ENCODE measurements at regions not wholly inside any gene's neighbourhood (a gene's known extent, or its start where the extent isn't known, plus 50 kb on each side); places are given as distances from the start of the nearest gene placed in this dataset.

DNA sequence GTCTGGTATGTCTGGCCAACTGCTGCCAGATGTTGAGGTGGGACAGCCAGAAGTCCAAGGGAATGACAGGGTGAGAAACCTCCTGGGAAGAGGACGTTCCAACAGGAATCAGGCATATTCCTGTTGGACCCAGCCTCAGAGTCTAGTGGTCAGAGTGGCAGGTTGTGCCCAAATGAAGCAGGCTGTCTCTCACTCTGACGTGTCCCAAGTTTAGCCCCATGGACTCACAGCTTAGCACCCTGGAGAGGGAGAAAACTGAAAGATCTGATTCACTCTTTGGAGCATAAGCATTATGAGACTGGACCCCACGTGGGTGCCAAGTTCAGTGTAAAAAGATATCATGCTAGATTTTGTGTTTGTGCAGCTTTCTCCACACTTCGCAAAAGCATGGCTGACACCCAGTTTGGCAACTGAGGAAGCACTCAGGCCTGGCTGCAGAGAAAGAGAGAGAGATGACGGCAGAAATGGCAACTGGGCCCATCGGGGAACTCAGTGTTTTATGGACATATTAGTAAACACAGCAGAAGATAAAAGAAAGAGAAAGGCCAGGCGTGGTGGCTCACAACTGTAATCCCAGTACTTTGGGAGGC, 88.2 kb upstream of the LMCD1 start:
- Histone ChIP-seq H3K79me1 (ENCODE audit: low read depth in 1 of 2, low read length in 2 of 2) (no peaks in the 10 kb centered on the region), H3K23ac (ENCODE audit: low read depth, low read length) (no peak overlapping the region), H2AK9ac (replicated peaks; ENCODE audit: low read depth, low read length, poor library complexity) (no peak overlapping the region), H3K14ac (replicated peaks; ENCODE audit: low read depth, low read length) (no peak overlapping the region), H4K8ac (ENCODE audit: low read depth in 2 of 2, low read length in 2 of 2) (no peak overlapping the region), H2BK5ac (ENCODE audit: low read depth, low read length, poor library complexity, severe bottlenecking) (no peak overlapping the region), H2BK15ac (ENCODE audit: low read depth, low read length) (no peak overlapping the region), H2BK120ac (ENCODE audit: low read depth, low read length) (no peak overlapping the region), H2AFZ (replicated peaks; ENCODE audit: low read length, poor library complexity) (no peak overlapping the region), H3K9me3 (ENCODE audit: control insufficient read depth, insufficient read depth, low read length) (no peaks in the 10 kb centered on the region), H3K4me3 (ENCODE audit: insufficient read depth, low read depth, low read length) (no peak overlapping the region), H3K4me1 (ENCODE audit: control insufficient read depth, insufficient read depth, low read length) (no peaks in the 10 kb centered on the region), H2BK20ac (ENCODE audit: low read depth, low read length) (no peak overlapping the region), H3K56ac (ENCODE audit: extremely low read depth, insufficient read depth, low read length) (no peak overlapping the region), H3K9ac (ENCODE audit: low read depth, low read length) (no peak overlapping the region), H4K20me1 (ENCODE audit: insufficient read depth, low read length) (no peaks in the 10 kb centered on the region), H4K91ac (ENCODE audit: insufficient read depth, low read depth, low read length) (no peak overlapping the region), H3K18ac (ENCODE audit: low read depth, low read length) (no peak overlapping the region), H3K9me1 (ENCODE audit: insufficient read depth, low read length) (no peaks in the 10 kb centered on the region), H3K27ac (ENCODE audit: insufficient read depth, low read length) (no peak overlapping the region), H4K5ac (ENCODE audit: low read depth, low read length) (no peak overlapping the region), H3K36me3 (ENCODE audit: control insufficient read depth, insufficient read depth, low read length) (no peaks in the 10 kb centered on the region), H2AK5ac (ENCODE audit: low read depth, low read length) (no peak overlapping the region), H3K27me3 (ENCODE audit: control insufficient read depth, insufficient read depth, low read length) (peaks cover 5% of the 10 kb centered on the region; the same call in 1 of the 2 replicates), H3K4me2 (ENCODE audit: low read depth, low read length) (no peak overlapping the region), H3K4ac (ENCODE audit: low read depth, low read length) (no peak overlapping the region)
- TF ChIP-seq, protein P1, sequence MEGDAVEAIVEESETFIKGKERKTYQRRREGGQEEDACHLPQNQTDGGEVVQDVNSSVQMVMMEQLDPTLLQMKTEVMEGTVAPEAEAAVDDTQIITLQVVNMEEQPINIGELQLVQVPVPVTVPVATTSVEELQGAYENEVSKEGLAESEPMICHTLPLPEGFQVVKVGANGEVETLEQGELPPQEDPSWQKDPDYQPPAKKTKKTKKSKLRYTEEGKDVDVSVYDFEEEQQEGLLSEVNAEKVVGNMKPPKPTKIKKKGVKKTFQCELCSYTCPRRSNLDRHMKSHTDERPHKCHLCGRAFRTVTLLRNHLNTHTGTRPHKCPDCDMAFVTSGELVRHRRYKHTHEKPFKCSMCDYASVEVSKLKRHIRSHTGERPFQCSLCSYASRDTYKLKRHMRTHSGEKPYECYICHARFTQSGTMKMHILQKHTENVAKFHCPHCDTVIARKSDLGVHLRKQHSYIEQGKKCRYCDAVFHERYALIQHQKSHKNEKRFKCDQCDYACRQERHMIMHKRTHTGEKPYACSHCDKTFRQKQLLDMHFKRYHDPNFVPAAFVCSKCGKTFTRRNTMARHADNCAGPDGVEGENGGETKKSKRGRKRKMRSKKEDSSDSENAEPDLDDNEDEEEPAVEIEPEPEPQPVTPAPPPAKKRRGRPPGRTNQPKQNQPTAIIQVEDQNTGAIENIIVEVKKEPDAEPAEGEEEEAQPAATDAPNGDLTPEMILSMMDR (conservative IDR thresholded peaks at IDR 0.05; ENCODE audit: low read depth, low read length), result no peak
- no peak for TF ChIP-seq CHD1 (IDR thresholded peaks at IDR 0.05; ENCODE audit: low read depth, low read length)
- no peak for TF ChIP-seq SMC3 (IDR thresholded peaks at IDR 0.05; ENCODE audit: low read depth, low read length)
- no peak for TF ChIP-seq NFE2L2 (IDR thresholded peaks at IDR 0.05; ENCODE audit: low read depth, low read length)
- no peak for TF ChIP-seq FOS (IDR thresholded peaks at IDR 0.05; ENCODE audit: low read depth, low read length)
- TF ChIP-seq BHLHE40 (IDR thresholded peaks at IDR 0.05; ENCODE audit: low read depth, low read length), result no peak
- TF ChIP-seq RCOR1 (IDR thresholded peaks at IDR 0.05; ENCODE audit: insufficient replicate concordance, low read length), result no peak
- no peak for TF ChIP-seq MAFK (IDR thresholded peaks at IDR 0.05; ENCODE audit: low read depth, low read length)
- no peak for TF ChIP-seq MXI1 (IDR thresholded peaks at IDR 0.05; ENCODE audit: borderline replicate concordance, low read depth, low read length)
- TF ChIP-seq, protein P2, sequence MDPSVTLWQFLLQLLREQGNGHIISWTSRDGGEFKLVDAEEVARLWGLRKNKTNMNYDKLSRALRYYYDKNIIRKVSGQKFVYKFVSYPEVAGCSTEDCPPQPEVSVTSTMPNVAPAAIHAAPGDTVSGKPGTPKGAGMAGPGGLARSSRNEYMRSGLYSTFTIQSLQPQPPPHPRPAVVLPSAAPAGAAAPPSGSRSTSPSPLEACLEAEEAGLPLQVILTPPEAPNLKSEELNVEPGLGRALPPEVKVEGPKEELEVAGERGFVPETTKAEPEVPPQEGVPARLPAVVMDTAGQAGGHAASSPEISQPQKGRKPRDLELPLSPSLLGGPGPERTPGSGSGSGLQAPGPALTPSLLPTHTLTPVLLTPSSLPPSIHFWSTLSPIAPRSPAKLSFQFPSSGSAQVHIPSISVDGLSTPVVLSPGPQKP (IDR thresholded peaks at IDR 0.05; ENCODE audit: borderline replicate concordance, low read depth, low read length), result no peak
- no peak for TF ChIP-seq CEBPB (IDR thresholded peaks at IDR 0.05; ENCODE audit: low read depth, low read length)
- no peak for TF ChIP-seq RAD21 (IDR thresholded peaks at IDR 0.05; ENCODE audit: low read length)
- intact Hi-C loops (cut with micrococcal nuclease) (no loop called here), in situ Hi-C loops (cut with MboI; ENCODE audit: low sequenced_read_pairs) (no loop called here), dilution Hi-C loops (cut with HindIII; ENCODE audit: low sequenced_read_pairs, unreplicated experiment) (no loop called here)
- ChIA-PET CTCF (interaction anchor here (1.7 kb wide), 1 partner anchor 89 kb away, joined by 6 read pairs; no protein-coding TSS in a partner anchor), POLR2A (ENCODE audit: unreplicated experiment) (no interaction called here)
- DNase-seq (no peak), ATAC-seq (ENCODE audit: low read depth) (no peak)
- BruUV-seq (replicated peaks), result no TSS peak
- WGBS, 2 experiments (ENCODE audit: extremely low coverage in 2 of 2, insufficient read length in 1 of 2), result 30% methylated on average over 4 of the region's 7 CpGs; no CpG with 5 or more reads in 1 of the 2 experiments

Data from IMR-90 (cell line).